NCI-H2227 (cell line): ENCODE measurements at regions not wholly inside any gene's neighbourhood (a gene's known extent, or its start where the extent isn't known, plus 50 kb on each side); places are given as distances from the start of the nearest gene placed in this dataset.

Experiments used
- DNase-seq: peaks from one replicate; lab custom pipeline; 2025; ENCODE audit not compliant: unreplicated experiment; lab: John Stamatoyannopoulos, UW

GRCh38 chr3:459311-459670 lies 262.7 kb downstream of the CHL1 start:
- DNase-seq = no peak

GRCh38 chr3:461006-461405 lies 264.4 kb downstream of the CHL1 start:
- no peak for DNase-seq

GRCh38 chr3:462851-463250 lies 266.3 kb downstream of the CHL1 start:
- no peak for DNase-seq

- DNase-seq = no peak
Observed at GRCh38 chr3:463252-464192, 267.0 kb downstream of the CHL1 start.

GRCh38 chr3:464255-464654 lies 267.7 kb downstream of the CHL1 start:
- no peak for DNase-seq

GRCh38 chr3:468172-468571 lies 271.6 kb downstream of the CHL1 start:
- no peak for DNase-seq

GRCh38 chr3:473033-473800 lies 276.7 kb downstream of the CHL1 start:
- no peak for DNase-seq

GRCh38 chr3:474828-475227 lies 278.3 kb downstream of the CHL1 start:
- DNase-seq = no peak

GRCh38 chr3:480070-480469 lies 283.5 kb downstream of the CHL1 start:
- DNase-seq = no peak

GRCh38 chr3:481111-481510 lies 284.5 kb downstream of the CHL1 start:
- DNase-seq = no peak

GRCh38 chr3:481680-482079 lies 285.1 kb downstream of the CHL1 start:
- no peak for DNase-seq

GRCh38 chr3:482479-482878 lies 285.9 kb downstream of the CHL1 start:
- DNase-seq = no peak

- no peak for DNase-seq
Observed at GRCh38 chr3:484341-484740, 287.8 kb downstream of the CHL1 start.

GRCh38 chr3:487614-488013 lies 291.1 kb downstream of the CHL1 start:
- DNase-seq = no peak

- DNase-seq = no peak
Observed at GRCh38 chr3:492586-493316, 296.2 kb downstream of the CHL1 start.

GRCh38 chr3:494190-494589 lies 297.6 kb downstream of the CHL1 start:
- DNase-seq = no peak

GRCh38 chr3:498487-498886 lies 301.9 kb downstream of the CHL1 start:
- no peak for DNase-seq

GRCh38 chr3:499001-499761 lies 302.6 kb downstream of the CHL1 start:
- DNase-seq = peak; percentile 10

GRCh38 chr3:502486-502885 lies 305.9 kb downstream of the CHL1 start:
- DNase-seq = no peak

GRCh38 chr3:513301-513700 lies 316.7 kb downstream of the CHL1 start:
- no peak for DNase-seq

GRCh38 chr3:514192-514591 lies 317.6 kb downstream of the CHL1 start:
- no peak for DNase-seq
